ENCODE measurements at regions not wholly inside any gene's neighbourhood (a gene's known extent, or its start where the extent isn't known, plus 50 kb on each side); places are given as distances from the start of the nearest gene placed in this dataset.

DNA sequence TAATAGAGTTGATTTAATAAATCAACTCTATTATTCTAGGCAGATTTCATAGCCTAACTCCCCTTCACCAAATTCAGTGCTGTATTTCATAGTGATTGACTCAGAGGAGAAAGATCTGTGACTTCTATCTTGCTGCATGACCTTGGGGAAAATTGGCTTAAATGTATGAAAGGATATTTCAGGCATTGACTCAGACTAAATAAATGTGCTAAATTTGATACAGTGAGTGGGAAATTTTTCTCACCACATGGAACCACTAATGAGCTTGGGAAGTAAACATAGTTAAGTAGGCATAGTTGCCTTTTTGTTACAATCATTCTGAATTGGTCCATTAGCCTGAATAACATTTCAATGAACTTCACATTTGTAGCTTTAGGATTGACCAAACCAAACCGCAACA lies 89.0 kb upstream of the PRPS1L1 start:
- TF ChIP-seq, protein P1, sequence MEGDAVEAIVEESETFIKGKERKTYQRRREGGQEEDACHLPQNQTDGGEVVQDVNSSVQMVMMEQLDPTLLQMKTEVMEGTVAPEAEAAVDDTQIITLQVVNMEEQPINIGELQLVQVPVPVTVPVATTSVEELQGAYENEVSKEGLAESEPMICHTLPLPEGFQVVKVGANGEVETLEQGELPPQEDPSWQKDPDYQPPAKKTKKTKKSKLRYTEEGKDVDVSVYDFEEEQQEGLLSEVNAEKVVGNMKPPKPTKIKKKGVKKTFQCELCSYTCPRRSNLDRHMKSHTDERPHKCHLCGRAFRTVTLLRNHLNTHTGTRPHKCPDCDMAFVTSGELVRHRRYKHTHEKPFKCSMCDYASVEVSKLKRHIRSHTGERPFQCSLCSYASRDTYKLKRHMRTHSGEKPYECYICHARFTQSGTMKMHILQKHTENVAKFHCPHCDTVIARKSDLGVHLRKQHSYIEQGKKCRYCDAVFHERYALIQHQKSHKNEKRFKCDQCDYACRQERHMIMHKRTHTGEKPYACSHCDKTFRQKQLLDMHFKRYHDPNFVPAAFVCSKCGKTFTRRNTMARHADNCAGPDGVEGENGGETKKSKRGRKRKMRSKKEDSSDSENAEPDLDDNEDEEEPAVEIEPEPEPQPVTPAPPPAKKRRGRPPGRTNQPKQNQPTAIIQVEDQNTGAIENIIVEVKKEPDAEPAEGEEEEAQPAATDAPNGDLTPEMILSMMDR (IDR thresholded peaks at IDR 0.05; ENCODE audit: low read depth, low read length): no peak
- no peak for TF ChIP-seq EZH2phosphoT487 (IDR thresholded peaks at IDR 0.05; ENCODE audit: low read depth)
